GM19238 (cell line): ENCODE measurements at regions not wholly inside any gene's neighbourhood (a gene's known extent, or its start where the extent isn't known, plus 50 kb on each side); places are given as distances from the start of the nearest gene placed in this dataset.

Experiments used
- DNase-seq: peaks from one replicate; pipeline ENCODE4 v3.0.0; 2011; ENCODE audit warnings: low spot score; ENCODE audit not compliant: insufficient read length

GRCh38 chr10:91035650-91036292 lies 114.9 kb upstream of the ANKRD1 start:
- no peak for DNase-seq

GRCh38 chr10:91036807-91037411 lies 116.0 kb upstream of the ANKRD1 start:
- DNase-seq = no peak

DNA sequence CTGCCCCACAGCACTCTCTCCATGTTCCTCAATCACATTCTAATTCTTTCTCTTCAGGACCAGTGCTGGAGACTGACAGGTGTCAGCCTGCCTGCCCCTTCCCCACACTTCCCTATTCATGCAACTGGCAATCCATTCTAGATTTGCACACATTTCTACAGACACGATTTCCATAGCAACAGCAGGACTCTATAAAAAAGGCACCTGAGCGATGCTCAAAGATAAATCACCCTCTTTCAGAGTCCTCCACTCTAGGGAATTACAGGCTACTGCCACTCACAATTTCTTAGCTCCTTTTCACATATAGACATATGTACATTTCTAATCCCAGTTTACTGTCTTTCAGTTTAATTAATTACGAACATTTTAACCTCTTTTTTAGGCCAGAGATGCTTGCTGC lies 118.1 kb upstream of the ANKRD1 start:
- no peak for DNase-seq

DNA sequence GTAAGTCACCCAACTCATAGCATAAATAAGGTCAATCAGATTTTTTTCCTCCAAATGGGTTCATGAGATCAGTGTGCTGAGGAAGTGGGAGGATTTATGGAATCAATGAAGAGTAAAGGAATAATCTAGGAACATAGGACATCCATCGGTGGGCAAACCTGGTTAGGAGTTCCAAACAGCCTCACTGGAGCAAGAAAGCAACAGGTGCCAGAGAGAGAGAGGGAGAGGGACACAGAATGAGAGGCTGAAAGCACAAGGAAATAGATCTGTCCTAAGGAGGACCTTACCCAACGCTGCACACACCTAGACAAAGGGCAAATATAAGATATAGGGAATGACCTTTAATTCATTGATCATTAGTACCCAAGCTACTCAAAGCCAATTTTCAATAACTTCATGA lies 119.5 kb upstream of the ANKRD1 start:
- DNase-seq = no peak

GRCh38 chr10:91042069-91042468 lies 121.2 kb upstream of the ANKRD1 start:
- no peak for DNase-seq

DNA sequence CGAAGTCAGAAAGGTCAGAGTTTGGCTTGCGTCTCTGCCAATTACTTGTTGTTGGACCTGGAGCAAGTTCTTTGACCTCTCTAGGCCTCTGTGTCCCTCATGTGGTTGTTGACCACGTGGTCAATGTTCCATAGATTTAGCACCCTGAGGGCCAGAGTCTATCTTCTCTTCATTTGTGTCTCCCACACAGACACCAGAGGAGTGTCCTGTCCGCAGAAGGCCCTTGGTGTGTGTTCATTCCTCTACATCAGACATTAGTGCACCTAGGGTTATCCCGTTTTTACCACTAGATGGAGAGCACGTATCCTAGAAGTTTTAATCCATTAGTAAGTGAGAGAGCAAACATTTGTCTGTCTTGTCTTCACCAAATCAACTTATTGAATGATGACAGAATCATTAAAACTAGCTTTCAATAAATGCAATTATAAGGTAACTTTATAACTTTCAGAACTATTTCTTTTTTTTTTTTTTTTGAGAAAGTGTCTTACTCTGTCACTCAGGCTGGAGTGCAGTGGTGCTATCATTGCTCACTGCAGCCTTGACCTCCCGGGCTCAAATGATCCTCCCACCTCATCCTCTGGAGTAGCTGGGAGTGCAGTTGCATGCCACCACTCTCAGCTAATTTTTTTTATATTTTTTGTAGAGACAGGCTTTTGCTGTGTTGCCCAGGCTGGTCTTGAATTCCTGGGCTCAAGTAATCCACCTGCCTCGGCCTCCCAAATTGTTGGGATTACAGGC lies 122.5 kb upstream of the ANKRD1 start:
- DNase-seq = no peak

DNA sequence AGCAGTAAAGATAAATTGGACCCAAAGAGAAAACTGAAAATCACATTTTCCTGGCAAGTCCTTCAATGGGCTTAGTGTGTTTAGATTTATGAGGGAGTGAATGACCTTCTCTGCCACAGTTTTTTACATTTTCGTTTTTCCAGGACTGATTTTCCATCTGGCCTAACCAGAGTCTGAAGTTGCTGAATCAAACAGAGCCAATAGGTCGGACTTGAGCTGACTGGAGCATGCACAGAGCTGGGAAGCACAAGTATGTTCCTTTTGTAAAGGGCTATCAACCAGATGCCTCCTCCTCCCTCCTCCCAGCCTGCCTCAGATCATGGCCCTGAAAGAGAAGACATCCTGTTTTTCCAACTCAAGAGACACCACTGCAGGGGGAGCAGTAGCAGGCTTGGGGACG lies 126.0 kb upstream of the ANKRD1 start:
- no peak for DNase-seq

DNA sequence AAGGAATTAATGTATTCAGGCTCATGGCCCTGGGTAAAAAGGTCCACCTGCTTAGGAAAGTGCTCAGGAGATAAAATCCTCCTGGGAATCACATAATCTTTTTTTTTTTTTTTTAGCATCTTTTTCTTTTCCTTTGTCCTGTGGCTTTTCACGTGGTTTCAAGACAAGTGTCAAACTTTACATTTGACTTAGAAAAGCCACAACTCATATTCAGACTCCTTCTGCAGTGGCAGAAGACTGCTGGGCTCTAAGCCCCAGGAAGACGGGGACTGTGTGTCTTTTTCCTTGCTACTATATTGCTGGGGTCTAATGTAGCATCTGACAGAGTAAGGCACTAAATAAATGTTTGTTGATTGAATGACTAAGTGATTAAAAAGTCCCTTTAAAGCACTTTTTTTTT lies 127.5 kb upstream of the ANKRD1 start:
- no peak for DNase-seq

DNA sequence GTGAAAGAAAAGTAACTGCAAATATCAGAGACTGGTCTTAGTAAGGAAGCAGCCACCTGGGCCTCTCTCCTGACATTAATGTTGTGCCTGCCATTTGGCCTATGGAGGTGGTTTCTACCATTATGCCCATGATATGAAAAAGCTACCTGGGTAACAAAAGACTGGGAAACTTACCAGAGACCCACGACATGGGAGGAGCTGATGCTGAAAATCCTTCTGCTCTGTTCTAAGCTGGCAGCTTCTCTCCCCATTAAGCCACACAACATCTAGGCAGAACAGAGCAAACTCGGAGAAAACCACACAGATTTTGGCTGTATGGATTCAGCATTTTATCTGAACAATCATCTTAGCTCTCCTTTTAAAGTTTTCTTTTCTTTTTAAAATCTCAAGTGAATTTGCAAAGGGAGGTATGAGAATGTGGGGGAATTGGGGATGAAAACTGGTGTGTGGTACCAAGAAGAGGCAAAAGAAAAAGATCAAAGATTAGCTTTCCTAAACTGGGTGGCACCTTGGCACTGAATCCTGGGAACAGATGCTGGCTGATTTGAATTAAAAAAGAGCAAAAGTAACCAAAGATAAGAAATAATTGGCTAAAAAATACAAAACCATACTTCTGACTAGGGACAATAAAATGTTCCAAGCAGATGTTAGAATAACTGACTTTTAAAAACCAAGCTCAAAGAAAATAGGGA lies 128.6 kb upstream of the ANKRD1 start:
- DNase-seq = no peak

DNA sequence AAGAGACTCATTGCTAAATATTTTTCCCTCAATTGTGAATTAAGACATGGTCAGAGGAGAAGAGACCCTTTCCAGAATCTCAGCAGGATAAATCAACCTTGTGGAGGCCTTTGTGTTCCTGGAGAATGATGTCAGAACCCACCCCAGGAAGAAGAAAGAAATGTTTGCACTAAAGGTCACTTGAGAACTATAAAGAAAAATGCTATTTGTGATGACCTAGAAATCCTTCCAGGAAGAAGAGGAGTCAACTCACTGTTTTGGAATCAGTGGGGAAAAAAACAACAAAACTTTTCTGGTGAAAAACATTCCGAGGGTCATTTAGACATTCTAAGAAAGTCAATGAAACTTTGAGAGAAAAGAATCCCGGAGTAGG lies 129.1 kb upstream of the ANKRD1 start:
- no peak for DNase-seq

GRCh38 chr10:91050371-91051034 lies 129.6 kb upstream of the ANKRD1 start:
- no peak for DNase-seq

GRCh38 chr10:91051829-91052228 lies 130.9 kb upstream of the ANKRD1 start:
- no peak for DNase-seq

- DNase-seq = no peak
Measured at GRCh38 chr10:91054325-91054724, 133.4 kb upstream of the ANKRD1 start.

GRCh38 chr10:91061187-91061586 lies 140.3 kb upstream of the ANKRD1 start:
- DNase-seq = no peak

DNA sequence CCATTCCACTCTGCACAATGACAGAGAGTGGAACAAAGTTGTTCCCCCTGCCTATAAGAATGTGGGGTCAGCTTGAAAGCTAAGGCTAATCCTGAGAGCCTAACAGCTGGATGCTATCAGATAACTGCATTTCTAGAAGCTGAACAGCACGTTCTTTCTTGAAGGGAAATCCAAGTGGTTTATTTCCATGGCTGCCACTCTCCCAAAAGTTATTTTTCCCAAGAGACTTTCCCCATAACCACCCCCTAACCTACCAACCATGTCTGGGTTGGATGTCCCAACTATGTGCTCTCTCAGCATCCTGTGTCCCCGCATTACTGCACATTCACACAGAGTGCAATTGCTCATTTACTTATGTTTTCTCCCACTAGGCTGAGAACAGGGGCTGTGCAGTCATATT lies 140.7 kb upstream of the ANKRD1 start:
- DNase-seq = no peak

GRCh38 chr10:91062091-91062490 lies 141.2 kb upstream of the ANKRD1 start:
- no peak for DNase-seq

DNA sequence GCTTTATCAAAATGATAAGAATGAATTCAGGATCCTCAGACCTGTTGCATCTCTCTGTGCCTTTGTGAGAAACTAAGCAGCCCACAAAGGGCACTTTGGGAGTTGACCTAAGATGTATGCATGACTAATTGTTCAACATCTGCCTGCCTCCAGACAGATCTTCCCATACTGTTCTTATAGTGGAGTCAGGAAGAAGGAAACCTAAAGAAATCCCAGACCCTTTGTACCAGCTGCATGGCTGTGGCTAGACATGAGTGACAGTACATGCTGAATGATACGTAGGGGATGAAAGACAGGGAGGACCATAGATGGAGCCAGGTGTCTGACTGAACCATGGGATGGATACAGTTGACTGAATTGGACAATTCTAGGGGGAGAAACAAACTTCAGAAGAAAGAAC lies 148.7 kb upstream of the PCGF5 start:
- DNase-seq = no peak

DNA sequence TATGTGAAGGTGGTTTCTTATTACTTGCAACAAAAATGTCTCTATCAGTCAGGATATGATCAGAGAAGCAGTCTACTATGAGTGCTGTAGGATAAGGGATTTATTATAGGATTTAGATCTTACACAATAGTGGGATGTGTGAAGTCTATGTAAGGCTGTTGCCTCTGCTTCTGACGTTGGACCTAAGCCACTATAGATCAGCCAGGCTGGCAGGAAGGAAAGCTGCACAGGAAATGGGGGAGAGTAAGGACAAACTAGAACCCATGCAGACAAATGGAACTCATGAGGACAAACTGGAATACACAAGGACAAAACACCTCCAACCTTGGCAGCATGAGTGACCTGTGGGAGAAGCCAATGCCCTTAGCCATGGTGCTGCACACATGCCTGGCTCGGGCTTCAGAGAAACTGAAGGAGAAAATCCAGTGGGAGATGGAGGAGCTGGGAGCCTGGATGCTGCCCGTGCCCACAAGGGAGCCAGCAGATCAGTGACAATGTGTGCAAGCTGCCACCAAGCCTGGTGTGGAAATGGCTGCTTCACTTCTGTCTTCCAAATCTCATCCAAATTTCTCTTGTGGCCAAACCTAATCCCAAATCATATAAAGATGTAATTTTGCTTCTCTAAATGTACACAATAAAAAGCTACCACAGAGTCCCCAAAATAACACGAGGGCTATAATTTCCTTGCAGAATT lies 147.0 kb upstream of the PCGF5 start:
- DNase-seq = no peak

- DNase-seq = no peak
Measured at GRCh38 chr10:91076991-91077548, 143.4 kb upstream of the PCGF5 start.

- DNase-seq = no peak
Measured at GRCh38 chr10:91077549-91078071, 142.9 kb upstream of the PCGF5 start.

DNA sequence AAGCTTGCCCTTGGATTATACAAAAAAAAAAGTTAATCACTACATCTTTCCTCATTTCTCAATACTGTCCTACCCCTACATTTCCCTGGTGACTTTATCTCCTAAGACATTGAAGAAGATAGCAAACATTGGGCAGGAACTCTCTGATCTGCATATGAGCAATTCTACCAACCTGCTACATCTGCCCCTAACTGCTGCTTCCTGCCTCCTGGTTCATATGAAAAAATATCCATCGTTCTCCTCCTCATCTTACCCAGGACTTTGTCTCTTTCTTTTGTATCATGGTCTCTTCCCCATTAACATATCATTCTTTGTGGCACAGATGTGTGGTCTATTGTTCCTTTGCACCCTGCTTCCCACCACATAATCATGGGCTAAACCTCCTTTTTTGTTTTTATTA lies 139.7 kb upstream of the PCGF5 start:
- DNase-seq = no peak
